Fibroblast of skin of left quadriceps (primary cell): ENCODE measurements at regions not wholly inside any gene's neighbourhood (a gene's known extent, or its start where the extent isn't known, plus 50 kb on each side); places are given as distances from the start of the nearest gene placed in this dataset.
A peak's percentile ranks its signal among the peaks of the same experiment; 100 is the strongest.

ENCODE experiments used
- DNase-seq, 2 experiments: peaks; one replicate each; pipeline ENCODE4 v3.0.0-alpha.2; 2013; ENCODE audit warnings: low read depth in 2 of 2

DNA sequence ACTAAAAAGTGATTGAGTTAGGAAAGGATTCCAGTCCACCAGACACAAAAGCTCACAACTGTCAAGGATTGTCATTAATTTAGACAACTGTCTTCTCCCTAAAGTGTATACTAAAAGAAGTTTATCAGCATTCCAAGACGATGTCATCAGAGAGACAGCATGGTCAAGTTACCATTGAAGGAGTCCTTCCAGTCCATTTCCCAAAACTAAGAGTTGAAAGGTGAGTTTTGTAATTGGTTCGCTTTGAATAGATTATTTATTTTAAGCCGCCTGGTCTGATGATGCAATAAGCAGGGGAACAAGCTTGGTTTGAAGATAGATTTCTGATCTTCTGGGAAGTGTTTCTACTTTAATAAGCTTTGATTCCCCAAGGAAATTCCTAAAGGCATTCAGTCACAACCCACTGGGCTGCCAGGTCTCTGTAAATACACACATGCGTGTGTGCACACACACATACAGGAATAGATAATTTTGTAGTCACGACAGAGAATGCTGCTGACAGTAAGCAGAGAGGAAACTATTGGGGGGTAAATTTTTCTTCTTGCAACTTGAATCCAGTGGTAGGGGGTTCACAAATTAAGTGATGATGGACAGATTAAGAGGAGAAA is 234.8 kb downstream of the PIK3R1 start:
- DNase-seq: no peak

DNA sequence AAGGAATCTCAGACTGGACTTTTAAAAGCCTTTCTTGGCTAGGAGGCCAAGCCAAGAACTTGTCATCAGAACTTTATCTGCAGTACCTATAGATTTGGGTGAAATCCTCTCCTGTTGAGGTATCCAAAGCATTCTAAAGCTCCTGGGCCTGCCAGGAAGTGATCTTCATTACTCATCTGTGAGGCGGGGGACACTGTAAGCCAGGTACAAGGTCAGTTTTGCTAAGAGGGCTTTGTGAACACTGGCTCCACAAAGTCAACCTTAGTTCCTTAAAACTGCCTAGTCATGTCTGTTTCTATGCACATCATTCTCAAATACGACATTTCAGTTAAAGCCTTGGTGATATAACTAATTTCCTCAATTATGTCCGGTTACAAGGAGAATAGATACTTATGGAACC is 236.7 kb downstream of the PIK3R1 start:
- no peak for DNase-seq

DNA sequence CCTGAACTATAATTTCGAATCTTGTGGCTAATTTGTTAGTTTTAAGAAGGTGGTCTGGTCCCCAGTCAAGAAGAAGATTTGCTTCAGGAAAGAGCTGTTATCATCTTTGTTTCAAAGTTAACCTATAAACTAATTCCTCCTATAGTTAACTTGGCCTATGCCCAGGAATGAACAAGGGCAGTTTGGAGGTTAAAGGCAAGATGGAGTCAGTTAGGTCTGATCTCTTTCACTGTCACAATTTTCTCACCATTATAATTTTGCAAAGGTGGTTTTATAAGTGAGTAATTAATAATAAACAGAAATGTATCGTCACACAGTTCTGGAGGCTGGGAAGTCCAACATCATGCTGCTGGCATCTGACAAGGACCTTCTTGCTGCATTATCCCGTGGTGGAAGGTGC is 238.6 kb downstream of the PIK3R1 start:
- no peak for DNase-seq

DNA sequence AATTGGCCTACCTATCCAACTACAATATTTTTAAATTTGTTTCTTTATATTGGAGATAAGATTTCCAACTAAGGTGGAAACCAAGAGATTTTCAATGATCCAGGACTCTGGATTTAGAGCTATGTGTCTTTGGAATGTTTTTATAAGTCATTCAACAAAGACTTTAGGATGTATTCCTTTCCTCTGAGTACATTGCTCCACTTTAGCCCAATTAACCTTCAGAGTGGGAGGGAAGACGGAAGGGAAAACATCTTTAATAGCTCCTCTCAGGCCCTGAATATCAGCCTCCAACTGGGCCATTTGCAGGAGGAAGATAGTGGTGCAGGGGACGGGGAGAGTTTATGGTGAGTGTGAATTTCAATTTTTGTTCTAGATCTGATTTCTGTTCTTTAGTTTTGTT is 239.2 kb downstream of the PIK3R1 start:
- no peak for DNase-seq

DNA sequence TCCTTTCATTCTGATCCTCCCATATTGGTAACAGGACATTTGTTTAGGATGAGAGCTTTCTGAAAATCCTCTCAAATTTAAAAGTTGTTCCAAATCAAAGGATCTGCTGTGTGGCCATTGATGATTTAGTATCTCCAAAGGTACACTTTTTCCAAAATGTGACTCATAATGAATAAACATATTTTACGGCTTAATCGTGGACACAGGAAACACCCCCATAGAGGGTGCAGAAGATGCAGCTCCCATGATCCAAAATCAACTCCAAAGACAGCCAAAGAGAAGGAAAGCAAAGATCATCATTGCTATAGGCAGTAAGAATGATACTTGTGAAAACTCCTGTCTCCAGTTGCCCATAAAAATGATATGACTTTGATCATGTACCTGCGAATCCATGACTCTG is 239.7 kb downstream of the PIK3R1 start:
- DNase-seq: no peak

DNA sequence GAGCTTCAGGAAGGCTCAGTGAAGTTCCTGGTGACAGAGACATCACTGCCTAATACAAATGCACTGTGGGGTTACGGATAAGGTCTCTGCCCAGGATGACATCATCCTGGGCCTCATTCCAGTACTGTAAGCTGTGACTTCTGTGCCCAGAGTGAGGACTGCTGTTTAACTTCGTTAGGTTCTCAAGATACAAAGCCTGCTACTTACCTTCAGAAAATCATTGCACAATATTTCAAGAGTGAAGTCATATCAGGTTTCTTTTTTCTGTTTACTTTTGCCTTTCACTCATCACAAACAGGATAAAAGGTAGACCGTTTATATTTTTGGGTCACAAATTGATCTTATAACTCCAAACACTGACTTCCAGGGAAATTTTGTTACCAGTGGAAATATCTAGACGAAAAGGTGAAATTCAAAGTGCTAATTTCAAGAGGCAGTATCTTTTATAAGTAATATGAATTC is 241.2 kb downstream of the PIK3R1 start:
- no peak for DNase-seq

DNA sequence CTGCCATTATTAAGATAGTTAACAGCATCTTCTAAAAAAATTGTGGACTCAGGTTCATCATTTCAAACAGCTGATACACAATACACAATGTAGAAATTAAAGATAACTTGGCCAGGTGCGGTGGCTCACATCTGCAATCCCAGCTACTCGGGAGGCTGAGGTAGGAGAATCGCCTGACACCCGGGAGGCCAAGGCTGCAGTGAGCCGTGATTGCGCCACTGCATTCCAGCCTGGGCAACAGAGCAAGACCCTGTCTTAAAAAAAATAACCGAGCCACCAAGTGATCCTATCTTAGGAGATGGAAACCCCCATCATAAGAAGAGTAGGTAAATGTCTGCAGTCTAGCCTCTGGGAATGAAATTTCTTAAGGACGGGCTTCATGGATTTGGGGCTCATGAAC is 241.7 kb downstream of the PIK3R1 start:
- no peak for DNase-seq

DNA sequence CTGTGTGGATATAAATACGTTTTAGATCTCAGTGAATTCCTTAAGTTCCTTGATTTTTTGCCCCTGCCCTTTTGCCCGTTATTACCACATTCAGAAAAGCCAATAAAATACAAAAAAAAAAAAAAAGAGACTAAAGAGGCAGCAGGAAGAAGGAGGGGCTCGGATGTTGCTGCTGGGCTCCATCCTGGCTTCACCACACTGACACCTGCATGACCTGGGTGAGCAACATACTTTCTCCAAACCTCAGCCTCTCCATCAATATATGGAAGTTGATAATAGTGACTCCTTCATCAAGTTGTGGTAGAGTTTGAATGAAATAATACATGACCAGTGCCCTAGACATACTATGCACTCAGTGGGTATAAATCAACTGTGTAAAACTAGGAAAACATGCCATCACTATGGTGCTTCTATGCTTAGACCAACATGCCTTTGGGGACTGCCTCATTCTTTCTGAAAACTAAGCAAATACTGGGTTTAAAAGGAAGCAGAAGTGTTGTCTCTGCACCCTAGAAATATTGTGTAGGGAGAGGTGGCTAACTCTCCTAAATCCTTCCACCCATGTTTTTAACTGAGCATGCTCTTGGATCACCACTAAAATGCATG is 243.0 kb downstream of the PIK3R1 start:
- no peak for DNase-seq

DNA sequence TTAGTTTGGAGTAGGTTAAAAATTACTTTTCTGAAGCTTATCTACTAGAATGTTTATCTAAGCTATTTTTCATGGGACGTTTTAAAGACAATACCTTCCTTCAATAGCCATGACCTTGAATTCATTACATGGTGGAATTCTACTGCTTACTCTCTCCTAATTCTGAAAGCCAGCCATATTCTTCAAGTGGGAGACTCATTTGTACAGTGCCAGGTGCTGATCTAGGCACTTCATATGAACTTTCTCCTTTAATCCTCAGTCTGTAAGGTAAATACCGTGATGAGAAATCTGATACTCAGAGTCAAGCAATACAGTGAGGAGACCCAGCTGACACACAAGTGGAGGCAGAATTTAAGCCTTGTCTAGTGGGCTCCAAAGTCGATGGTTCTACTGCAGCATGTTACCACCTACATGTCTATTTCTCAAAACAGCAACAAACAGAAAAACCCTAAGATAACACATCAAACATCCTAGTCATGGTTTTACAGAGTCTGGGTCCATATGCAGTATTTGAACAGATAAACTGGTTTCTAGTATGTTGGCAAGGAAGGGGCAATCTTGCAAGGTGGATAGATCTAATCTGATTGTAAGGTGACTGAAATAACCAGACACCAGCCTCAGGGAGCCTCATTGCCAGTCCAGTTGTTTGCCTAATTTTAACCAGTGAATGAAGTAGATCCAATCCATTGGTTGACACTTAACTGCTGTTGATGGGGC is 243.7 kb downstream of the PIK3R1 start:
- no peak for DNase-seq

DNA sequence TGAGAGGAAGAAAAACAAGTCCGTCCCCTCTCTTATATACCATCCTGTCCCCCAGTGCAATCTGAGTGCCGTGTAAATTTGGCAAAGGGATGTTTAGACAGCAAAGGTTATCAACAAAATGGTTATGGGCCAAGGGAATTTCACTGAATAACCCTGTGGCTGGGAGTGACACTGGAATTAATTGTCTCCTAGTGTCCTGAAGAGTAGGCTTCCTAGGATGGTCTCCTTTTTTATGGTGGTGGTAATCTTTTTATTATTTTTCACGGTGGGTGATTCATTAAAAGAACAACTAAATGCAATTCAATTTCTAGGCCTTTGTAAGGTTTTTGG is 244.2 kb downstream of the PIK3R1 start:
- no peak for DNase-seq

DNA sequence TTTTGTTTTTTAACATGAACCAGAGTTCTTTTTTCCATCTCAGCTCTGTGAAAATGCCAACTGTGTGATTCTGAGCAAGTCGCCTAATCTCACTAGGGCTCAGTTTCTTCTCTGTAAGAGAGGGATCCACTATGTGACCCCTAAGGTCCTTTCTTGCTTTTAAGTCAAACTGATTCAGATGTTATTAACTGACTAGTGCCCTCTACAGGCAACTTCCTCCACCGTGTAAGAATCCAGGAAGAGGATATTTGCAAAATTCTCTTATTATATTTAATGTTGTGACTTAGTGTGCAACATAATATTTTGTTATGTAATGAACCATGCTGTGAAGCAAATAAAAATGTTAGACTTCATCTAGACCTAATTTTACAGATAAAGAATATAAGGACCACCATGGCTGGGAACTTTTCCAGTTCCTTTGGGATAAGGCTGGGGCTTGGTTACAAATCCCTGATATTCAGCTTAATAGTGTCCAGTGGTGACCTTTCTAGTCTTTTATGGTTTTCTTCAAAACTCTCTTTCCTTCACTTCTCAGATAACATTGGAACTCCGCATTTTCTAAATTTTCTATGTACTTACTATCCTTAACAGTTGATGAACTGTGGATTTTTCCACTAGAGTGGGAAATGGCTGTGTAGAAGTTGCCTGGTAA is 244.7 kb downstream of the PIK3R1 start:
- DNase-seq: peak in 1 of 2 experiments; percentile 22

DNA sequence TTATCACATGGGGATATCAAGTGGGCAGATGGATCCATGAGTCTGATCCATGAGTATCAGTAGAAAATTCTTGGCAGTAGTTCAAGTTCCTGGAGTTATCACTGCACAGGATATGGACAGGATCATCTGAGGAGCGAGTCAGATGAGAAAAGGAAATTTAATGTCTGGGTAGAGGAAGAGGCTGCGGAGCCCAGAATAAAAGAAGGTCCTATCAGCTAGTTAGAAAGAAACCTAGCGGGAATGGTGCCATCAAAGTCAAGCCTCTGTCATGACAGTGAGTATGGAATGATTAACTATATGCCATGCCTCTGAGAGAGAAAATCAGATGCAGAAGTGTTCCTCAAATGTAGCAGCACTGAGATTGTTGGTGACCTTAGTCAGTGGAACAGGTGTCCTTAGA is 248.1 kb downstream of the PIK3R1 start:
- DNase-seq: no peak

DNA sequence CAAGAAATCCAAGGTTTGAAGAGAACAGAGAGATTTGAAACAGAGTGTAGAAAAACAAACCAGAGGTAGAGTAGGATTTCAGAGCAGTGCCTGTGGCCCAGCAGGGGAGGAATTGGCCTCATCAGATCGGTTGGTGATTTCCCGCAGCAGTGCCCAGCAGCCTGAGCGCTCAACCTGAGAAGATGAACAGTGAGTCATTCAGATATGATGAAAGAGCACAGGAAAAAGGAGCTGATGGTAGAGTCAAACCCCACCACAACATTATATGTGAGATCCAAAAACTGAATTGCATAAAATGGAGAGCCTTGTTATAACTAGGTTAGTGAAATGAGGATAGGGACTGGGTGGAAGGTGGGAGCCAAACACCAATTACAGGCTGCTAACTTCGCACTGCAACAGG is 248.9 kb downstream of the PIK3R1 start:
- no peak for DNase-seq

DNA sequence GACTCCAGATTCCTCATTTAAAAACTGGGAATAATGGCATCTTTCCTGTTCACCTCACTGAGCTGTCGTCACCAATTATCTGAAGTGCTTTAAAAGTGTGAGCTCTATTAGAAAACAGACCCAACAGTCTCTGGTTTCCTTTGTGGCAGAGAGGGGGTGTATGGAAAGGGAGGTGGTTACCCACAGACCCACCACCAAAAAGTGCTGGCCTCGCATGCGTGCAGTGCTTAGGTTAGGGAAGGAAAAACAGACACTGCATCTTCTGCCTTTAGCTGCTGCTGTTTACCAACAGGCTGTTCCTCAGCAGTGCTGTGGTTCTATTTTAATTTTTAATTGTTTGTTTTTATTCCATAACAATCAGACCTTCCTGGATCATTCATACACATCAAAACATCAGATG is 249.6 kb downstream of the PIK3R1 start:
- DNase-seq: no peak

DNA sequence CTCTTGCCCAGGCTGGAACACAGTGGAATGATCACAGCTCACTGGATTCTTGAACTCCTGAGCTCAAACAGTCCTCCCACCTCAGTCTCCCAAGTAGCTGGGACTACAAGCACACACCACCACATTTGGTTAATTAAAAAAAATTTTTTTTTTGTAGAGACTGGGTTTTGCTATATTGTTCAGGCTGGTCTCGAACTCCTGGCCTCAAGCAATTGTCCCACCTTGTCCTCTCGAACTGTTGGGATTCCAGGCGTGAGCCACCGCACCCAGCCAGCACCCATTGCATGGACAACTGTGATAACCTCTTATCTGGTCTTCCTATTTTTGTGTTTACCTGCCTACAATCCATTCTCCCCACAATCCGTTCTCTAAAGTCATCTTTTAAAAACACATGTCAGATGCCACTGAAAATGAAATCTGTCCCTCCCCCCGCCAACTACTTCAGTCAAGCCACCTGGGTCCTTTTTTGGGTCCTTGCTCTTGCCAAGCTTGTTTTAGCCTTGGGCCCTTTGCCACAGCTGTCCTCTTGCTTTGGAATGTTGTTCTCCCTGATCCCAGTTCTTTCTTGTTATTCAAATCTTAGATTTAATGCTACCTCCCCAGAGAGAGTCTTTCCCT is 250.5 kb downstream of the PIK3R1 start:
- no peak for DNase-seq

DNA sequence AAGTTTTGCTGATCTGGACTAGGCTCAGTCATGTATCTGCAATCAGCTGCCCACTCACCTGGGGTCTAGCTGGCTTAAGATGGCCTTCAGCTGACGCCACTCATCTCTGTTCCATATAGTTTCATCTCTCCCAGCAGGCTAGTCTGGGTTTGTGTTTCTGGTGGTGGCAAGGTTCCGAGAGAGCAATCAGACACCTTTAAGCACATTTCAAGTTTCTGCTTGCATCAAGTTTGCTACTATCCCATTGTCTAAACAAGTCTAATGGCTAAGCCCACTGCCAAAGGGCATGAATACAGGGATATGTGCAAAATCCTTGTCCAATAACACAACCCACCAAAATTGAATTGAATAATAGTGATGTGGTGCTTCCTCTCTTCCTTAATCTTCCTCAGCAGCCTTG is 251.7 kb downstream of the PIK3R1 start:
- DNase-seq: no peak

DNA sequence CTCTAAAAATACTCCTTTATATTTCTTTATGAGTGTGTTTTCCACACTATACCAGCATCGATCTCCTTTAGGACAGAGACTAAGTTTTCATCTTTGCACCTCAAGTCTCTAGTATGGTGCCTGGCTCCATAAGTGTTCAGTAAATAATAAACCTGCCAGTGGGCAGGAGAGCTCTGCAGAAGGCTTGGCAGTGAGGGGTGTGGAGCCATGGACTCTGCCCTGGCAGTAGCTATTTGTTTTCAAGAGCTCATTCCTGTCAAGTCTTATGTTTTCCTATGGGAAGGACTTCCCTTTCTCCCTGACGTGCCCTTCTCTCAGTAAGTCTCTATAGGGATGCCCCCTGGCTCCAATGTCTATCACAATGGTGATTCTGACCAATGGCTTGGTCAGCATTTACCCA is 252.2 kb downstream of the PIK3R1 start:
- no peak for DNase-seq

DNA sequence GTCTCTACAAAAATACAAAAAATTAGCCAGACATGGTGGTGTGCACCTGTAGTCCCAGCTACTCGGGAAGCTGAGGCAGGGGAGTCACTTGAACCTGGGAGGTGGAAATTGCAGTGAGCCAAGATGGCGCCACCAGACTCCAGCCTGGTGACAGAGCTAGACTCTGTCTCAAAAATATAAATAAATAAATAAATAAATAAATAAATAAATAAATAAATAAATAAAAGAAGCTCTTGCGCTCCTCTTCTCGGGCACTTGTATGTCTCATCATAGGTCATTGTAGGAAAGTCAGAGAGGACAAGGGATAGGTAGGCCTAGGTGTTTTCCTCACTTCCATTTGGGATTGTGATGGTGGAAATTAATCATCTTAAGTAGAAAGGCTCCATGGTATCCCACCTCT is 252.8 kb downstream of the PIK3R1 start:
- no peak for DNase-seq

DNA sequence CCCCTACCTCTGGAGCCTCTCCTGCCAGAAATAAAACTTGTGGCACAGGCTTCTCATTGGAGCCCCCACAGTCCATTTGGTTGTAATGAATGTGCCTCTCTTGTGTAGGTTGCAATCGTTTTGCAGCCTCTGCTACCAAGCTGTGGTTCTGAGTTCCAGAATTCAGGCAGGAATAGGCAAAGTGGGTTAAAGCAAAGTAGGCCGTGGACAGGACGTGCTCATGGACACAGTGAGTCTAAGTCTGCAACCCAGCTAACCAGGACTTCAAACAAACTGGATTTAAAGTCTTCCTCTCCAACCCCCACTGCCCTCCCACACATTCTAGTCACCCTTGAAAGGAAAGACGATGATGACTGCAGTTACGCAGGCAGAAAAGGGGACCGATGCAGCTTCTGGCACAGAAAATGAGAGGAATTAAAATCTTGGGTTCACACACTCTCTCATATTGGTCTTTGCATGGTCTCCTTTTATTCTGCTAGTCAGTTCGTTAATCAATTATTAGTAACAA is 260.0 kb downstream of the PIK3R1 start:
- no peak for DNase-seq

DNA sequence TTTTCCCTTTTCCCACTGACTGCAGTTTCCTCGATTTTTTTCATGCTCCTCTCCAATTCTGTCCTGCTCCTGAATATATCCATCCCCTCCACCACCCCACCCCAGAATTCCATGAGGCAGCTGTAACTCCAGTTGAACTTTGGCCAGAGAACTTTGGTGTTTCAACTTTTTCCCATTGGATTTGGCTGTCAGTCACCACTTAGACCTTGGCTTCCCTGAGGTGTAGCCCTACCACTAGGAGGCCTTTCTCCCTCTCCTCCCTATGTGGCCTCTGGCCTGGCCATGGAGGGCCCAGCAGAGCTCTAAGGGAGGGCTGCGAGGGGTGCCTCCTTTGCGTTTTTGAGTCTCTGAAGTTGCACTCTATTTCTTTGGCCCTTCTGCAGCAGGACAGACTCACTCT is 261.3 kb downstream of the PIK3R1 start:
- no peak for DNase-seq

DNA sequence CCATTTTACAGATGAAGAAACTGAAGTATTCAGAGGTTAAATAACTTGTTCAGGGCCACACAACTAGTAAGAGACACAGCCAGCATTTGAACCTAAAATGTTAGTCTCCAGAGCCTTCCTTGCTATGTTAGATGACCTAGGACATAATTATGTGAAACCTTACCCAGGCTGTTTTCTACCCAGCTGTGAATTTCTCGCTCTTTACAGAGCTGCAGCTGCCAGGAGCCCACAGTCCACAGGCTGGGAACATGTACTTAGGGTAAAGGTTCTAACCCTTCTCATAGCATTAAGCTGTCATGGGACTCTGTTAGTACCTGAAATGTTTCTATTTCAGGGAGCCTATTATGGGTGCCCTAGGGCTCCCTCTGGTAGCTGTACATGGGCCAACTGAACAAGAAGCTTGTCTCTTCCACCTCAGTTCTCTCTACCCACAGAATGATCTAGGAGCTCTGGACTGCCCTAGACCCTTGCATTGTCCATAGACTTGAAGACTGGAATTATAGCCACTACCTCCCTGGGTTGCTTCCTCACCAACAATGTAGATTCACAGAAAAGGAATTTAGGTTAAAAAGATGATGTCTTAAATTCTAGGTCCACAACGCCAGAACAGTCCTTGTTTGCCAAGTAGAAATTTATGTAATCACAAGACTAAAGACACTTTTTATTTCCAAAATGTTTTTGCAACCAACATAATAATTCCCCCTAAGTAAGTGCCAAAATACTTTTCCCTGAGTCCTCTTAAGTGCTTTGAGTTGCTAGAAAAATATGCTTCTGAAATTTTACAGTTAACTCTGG is 262.9 kb downstream of the PIK3R1 start:
- peak in 1 of 2 experiments; percentile 30 for DNase-seq
